K562 (cell line): ENCODE measurements at regions not wholly inside any gene's neighbourhood (a gene's known extent, or its start where the extent isn't known, plus 50 kb on each side); places are given as distances from the start of the nearest gene placed in this dataset.

Source experiments
- BHLHE40 ChIP-seq: IDR thresholded peaks from 2 replicates; pipeline ENCODE4 v1.6.1; 2011; ENCODE audit warnings: low read length, improper control_type of control experiment
- GTF2F1 ChIP-seq: IDR thresholded peaks from 2 replicates; pipeline ENCODE4 v1.6.1; 2011; ENCODE audit warnings: low read depth, low read length, improper control_type of control experiment

DNA sequence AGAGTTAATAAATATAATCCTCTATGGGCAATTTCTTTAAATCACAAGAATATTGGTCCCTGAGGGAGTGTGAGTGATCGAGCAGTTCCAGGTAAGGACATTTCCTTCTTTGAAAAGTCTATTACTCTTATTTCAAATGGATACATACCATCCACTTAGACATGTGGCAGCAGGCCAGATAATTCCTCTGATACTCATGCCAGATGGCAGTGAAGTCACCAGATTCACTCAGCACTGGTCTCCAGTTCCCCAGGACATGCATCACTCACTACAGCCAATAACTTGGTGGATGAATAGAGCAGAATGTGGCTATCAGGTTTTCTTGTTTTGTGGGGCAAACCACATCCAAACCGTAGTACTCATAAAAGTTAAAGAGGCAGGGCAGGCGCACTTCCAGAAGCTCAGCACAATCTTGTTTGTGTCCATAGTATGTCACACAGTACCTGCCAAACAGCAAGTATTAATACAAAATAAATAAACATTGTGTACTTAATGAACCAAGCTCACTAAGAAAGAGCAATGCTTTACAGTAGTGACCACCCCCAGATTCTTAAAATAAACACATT lies 74.2 kb upstream of the CD53 start:
- no peak for TF ChIP-seq BHLHE40
- TF ChIP-seq GTF2F1, result no peak
